H1 (cell line): ENCODE measurements at regions not wholly inside any gene's neighbourhood (a gene's known extent, or its start where the extent isn't known, plus 50 kb on each side); places are given as distances from the start of the nearest gene placed in this dataset.

Experiments used
- ASH2L ChIP-seq: fragments of 200-600, 300-600 bp; sonication (generic); IDR thresholded peaks from one replicate; pipeline ENCODE4 v1.7.1; 2017; ENCODE audit warnings: low read length
- CBX5 ChIP-seq: fragments of 300-800, 300-1000 bp; sonication (generic); IDR thresholded peaks from 2 replicates; pipeline ENCODE4 v1.7.1; 2016; ENCODE audit warnings: antibody characterized with exemption, low read length, low read depth
- CBX8 ChIP-seq: fragments of 300-800, 300-1000 bp; sonication (generic); IDR thresholded peaks from 2 replicates; pipeline ENCODE4 v1.7.1; 2016; ENCODE audit warnings: low read depth, low read length, borderline replicate concordance
- CEBPB ChIP-seq: IDR thresholded peaks from 2 replicates; pipeline ENCODE4 v1.6.1; 2012; ENCODE audit warnings: low read depth, low read length
- CHD1 ChIP-seq: IDR thresholded peaks from 2 replicates; pipeline ENCODE4 v1.6.1; 2012; ENCODE audit warnings: low read depth, low read length, improper control_type of control experiment
- CHD2 ChIP-seq: IDR thresholded peaks from 2 replicates; pipeline ENCODE4 v1.6.1; 2012; ENCODE audit warnings: low read length, improper control_type of control experiment
- CTBP2 ChIP-seq: IDR thresholded peaks from 2 replicates; pipeline ENCODE4 v1.7.0; 2011; ENCODE audit warnings: borderline replicate concordance, mild to moderate bottlenecking, moderate library complexity, mixed read lengths, low read length; ENCODE audit not compliant: insufficient read depth, insufficient read length
- EP300 ChIP-seq, 2 experiments: IDR thresholded peaks; 1 replicate in 1 of 2; 2 replicates in 1 of 2; pipeline ENCODE4 v1.6.1; 2011 to 2012; ENCODE audit warnings: low read depth in 2 of 2, low read length in 2 of 2, mild to moderate bottlenecking in 2 of 2, borderline replicate concordance in 1 of 2, inconsistent platforms in 1 of 2, moderate library complexity in 1 of 2
- FOSL1 ChIP-seq: IDR thresholded peaks from 2 replicates; pipeline ENCODE4 v1.6.1; 2011; ENCODE audit warnings: mild to moderate bottlenecking, low read depth, low read length, moderate library complexity; ENCODE audit not compliant: insufficient read depth
- GTF2F1 ChIP-seq: IDR thresholded peaks from 2 replicates; pipeline ENCODE4 v1.6.1; 2012; ENCODE audit warnings: low read depth, low read length, improper control_type of control experiment, borderline replicate concordance
- HDAC6 ChIP-seq: IDR thresholded peaks from one replicate; pipeline ENCODE4 v1.7.1; 2012; ENCODE audit warnings: low read depth, mild to moderate bottlenecking, inconsistent platforms, low read length, moderate library complexity
- JUN ChIP-seq: IDR thresholded peaks from 2 replicates; pipeline ENCODE4 v1.6.1; 2011; ENCODE audit warnings: low read depth, mild to moderate bottlenecking, improper control_type of control experiment, low read length
- MAFK ChIP-seq: IDR thresholded peaks from 2 replicates; pipeline ENCODE4 v1.6.1; 2012; ENCODE audit warnings: low read depth, mild to moderate bottlenecking, improper control_type of control experiment, low read length
- POLR2A ChIP-seq, 2 experiments: IDR thresholded peaks; 1 replicate in 1 of 2; 2 replicates in 1 of 2; pipeline ENCODE4 v1.6.1; 2011; ENCODE audit warnings: low read depth in 2 of 2, low read length in 2 of 2, mild to moderate bottlenecking in 2 of 2; ENCODE audit errors: control extremely low read depth in 1 of 2
- POLR2AphosphoS5 ChIP-seq: IDR thresholded peaks from 2 replicates; pipeline ENCODE4 v1.6.1; 2011; ENCODE audit warnings: low read depth, low read length
- POU5F1 ChIP-seq: IDR thresholded peaks from 2 replicates; pipeline ENCODE4 v1.6.1; 2011; ENCODE audit warnings: low read depth, mild to moderate bottlenecking, low read length, moderate library complexity
- RAD21 ChIP-seq, 2 experiments: IDR thresholded peaks in 1 of 2; conservative IDR thresholded peaks in 1 of 2; 2 replicates each; pipeline ENCODE4 v1.6.1; 2011; ENCODE audit warnings: low read depth in 2 of 2, low read length in 2 of 2, improper control_type of control experiment in 1 of 2, inconsistent platforms in 1 of 2, mild to moderate bottlenecking in 1 of 2, moderate library complexity in 1 of 2
- RFX5 ChIP-seq: IDR thresholded peaks from 2 replicates; pipeline ENCODE4 v1.6.1; 2011; ENCODE audit warnings: low read depth, low read length, improper control_type of control experiment, borderline replicate concordance
- RXRA ChIP-seq: IDR thresholded peaks from 2 replicates; pipeline ENCODE4 v1.6.1; 2011; ENCODE audit warnings: low read depth, mild to moderate bottlenecking, low read length, moderate library complexity; ENCODE audit not compliant: insufficient read depth
- SIN3A ChIP-seq, 2 experiments: IDR thresholded peaks in 1 of 2; conservative IDR thresholded peaks in 1 of 2; 2 replicates each; pipeline ENCODE4 v1.6.1; 2011 to 2012; ENCODE audit warnings: low read length in 2 of 2, improper control_type of control experiment in 1 of 2, low read depth in 1 of 2, mild to moderate bottlenecking in 1 of 2
- SIX5 ChIP-seq: IDR thresholded peaks from 2 replicates; pipeline ENCODE4 v1.6.1; 2011; ENCODE audit warnings: mild to moderate bottlenecking, low read depth, low read length
- SP1 ChIP-seq: IDR thresholded peaks from 2 replicates; pipeline ENCODE4 v1.6.1; 2011; ENCODE audit warnings: low read depth, low read length
- TAF7 ChIP-seq: optimal IDR thresholded peaks from 2 replicates; pipeline ENCODE3; 2011; ENCODE audit warnings: low read depth, mild to moderate bottlenecking, inconsistent platforms, low read length, moderate library complexity, borderline replicate concordance
- YY1 ChIP-seq: IDR thresholded peaks from 2 replicates; pipeline ENCODE4 v1.6.1; 2011; ENCODE audit warnings: low read depth, mild to moderate bottlenecking, low read length

- TF ChIP-seq RXRA (no peak), EP300 (IDR thresholded peaks at IDR 0.05; ENCODE audit: borderline replicate concordance in 1 of 2, low read depth in 2 of 2, low read length in 2 of 2) (peak in 1 of 2 experiments; percentile 96; a peak in 2 of 3 replicates), CTBP2 (peak; percentile 58), YY1 (peak; percentile 87; the same call in 1 of the 2 replicates), POLR2AphosphoS5 (peak; percentile 86), CBX5 (no peak), HDAC6 (no peak), CHD1 (peak; percentile 85), CHD2 (peak; percentile 61), JUN (no peak), SP1 (peak; percentile 22; the same call in 1 of the 2 replicates), CEBPB (no peak), GTF2F1 (no peak), MAFK (no peak), POLR2A (IDR thresholded peaks at IDR 0.05; ENCODE audit: control extremely low read depth in 1 of 2, low read depth in 2 of 2, low read length in 2 of 2) (peak; percentile 68 to 93; a peak in 2 of 3 replicates), FOSL1 (no peak), SIX5 (0 out of 2 replicates have a peak, but pooled peaks have one; percentile 18), RAD21 (IDR thresholded peaks at IDR 0.05 in 1 of 2, conservative IDR thresholded peaks at IDR 0.05 in 1 of 2; ENCODE audit: low read depth in 2 of 2, low read length in 2 of 2) (peak in 1 of 2 experiments; percentile 20; a peak in 3 of 4 replicates), ASH2L (peak; percentile 96), CBX8 (no peak), RFX5 (0 out of 2 replicates have a peak, but pooled peaks have one; percentile 7), TAF7 (no peak), SIN3A (conservative IDR thresholded peaks at IDR 0.05 in 1 of 2, IDR thresholded peaks at IDR 0.05 in 1 of 2; ENCODE audit: low read depth in 1 of 2, low read length in 2 of 2) (no peak; a peak in 1 of 4 replicates), POU5F1 (peak; percentile 82)
Measured at GRCh38 chr4:123505095-123506010, 108.8 kb downstream of the SPRY1 start (continued).
